NCI-H128 (cell line): ENCODE measurements at regions not wholly inside any gene's neighbourhood (a gene's known extent, or its start where the extent isn't known, plus 50 kb on each side); places are given as distances from the start of the nearest gene placed in this dataset.
A peak's percentile ranks its signal among the peaks of the same experiment; 100 is the strongest.

Experiments
- DNase-seq: peaks from one replicate; lab custom pipeline; 2025; ENCODE audit not compliant: unreplicated experiment; lab: John Stamatoyannopoulos, UW

DNA sequence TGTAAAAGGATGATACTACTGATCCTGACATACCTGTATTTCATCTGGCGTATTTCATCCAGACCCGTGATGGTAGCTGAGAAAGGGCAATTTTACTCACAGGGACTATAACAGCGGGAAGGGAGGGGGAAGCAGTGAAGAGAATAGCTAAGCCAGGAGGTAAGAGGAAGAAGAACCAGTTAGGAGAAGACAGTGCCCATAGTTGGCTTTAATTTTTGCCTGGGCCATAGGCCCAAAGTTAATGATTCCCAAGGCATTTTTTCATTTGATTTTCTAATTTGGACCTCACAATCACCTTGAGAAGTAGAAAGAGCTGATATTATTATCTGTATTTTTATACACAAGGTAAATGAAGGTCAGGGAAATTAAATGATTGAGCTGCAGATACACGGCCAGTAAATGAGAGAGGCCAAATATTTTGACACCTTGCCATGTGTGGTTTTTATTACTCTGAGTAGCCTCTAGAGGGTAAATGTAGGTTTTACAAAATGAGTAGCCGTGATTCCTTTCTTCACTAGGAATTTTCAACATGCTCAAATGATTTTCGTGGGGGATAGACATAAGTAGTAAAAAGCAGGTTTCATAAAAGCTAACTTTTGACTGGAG, 382.2 kb downstream of the FUT8 start:
- DNase-seq: no peak

GRCh38 chr14:65798216-65798615, 385.7 kb downstream of the FUT8 start:
- DNase-seq: no peak

- DNase-seq: no peak
Measured at GRCh38 chr14:65800694-65801093, 388.2 kb downstream of the FUT8 start.

- DNase-seq: no peak
Measured at GRCh38 chr14:65802196-65802595, 389.7 kb downstream of the FUT8 start.

- no peak for DNase-seq
Measured at GRCh38 chr14:65803885-65804284, 391.4 kb downstream of the FUT8 start.

DNA sequence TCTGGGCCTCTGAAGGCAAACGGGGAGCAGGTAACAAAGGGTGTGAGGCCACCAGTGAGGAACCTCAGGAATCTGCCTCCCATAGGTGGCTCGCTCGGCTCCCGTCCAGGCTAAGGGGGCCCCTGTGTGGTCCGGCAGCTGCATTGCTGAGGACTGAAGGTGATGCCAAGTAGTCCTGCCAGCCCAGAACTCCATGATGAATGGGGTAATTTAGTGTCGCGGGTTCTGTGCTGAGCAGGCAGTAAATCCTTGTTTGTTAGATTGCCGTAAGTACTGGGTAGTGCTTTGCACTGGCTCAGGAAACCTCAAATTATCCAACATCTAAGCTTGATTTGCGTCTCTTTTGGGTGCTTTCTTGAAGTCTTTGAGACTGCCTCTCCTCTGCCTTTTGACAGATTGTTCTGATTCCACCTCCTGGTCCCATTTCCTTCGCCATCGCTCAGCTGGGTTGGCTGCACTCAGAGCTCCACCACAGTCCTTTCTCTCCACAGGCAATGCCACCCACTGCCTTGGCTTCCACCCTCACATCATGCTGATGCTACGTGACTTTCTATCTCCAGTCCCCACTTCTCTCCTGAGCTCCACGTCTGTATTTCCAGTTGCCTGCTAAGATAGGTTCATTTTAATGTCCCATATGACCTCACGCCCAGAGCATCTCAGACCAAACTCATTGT, 392.0 kb downstream of the FUT8 start:
- no peak for DNase-seq

DNA sequence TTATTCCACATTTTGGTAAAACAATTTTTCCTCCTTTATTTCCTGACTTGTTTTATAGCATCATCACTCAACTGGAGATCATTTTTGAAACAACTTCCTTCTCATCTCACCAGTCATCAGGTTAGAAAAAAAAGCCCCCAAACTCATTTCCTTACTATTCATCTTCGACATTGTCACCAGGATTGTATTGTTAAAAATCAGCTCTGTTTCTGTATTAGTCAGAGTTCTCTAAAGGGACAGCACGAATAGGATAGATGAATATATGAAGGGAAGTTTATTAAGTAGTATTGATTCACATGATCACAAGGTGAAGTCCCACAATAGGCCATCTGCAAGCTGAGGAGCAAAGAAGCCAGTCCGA, 392.6 kb downstream of the FUT8 start:
- DNase-seq: no peak

DNA sequence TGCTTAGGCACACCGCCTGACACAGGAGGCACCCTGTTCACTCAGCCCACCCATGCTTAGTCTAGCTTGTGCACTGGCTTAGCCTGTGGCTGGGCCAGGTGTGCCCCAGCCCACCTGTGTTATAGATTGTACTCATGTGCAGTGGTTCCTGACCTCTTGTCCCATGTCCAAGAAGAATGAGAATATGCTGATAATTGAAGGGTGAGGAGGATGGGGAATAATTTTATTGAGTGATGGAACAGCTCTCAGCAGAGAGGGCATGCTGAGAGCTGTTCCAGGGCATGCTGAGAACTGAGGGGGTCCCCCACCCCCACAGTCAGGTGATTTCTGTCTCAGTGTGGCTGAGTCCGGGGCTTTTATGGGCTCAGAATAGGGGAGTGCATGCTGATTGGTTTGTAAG, 395.9 kb downstream of the FUT8 start:
- DNase-seq: no peak

DNA sequence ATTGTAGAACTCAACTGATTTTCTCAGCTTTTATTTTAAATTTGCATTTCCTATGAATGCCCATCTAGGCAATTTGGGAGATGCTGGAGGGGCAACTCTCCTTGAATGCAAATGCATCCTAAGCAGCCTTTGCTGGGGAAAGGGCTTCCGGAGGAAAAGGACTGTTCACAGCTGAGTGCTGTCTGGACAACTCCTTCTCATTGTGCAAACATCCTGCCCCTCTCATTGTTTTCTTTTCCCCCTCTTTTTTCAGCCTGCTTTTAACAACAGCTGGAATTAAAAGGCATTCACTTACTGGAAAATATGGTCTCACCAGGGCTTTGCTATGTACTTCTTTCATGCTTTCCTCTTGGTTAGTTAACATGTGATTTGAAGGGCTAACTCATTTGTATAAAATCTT, 397.8 kb downstream of the FUT8 start:
- DNase-seq: no peak

GRCh38 chr14:65813760-65814384, 401.3 kb downstream of the FUT8 start:
- no peak for DNase-seq

- no peak for DNase-seq
Measured at GRCh38 chr14:65815127-65815526, 402.6 kb downstream of the FUT8 start.

GRCh38 chr14:65817011-65817410, 404.5 kb downstream of the FUT8 start:
- DNase-seq: no peak

DNA sequence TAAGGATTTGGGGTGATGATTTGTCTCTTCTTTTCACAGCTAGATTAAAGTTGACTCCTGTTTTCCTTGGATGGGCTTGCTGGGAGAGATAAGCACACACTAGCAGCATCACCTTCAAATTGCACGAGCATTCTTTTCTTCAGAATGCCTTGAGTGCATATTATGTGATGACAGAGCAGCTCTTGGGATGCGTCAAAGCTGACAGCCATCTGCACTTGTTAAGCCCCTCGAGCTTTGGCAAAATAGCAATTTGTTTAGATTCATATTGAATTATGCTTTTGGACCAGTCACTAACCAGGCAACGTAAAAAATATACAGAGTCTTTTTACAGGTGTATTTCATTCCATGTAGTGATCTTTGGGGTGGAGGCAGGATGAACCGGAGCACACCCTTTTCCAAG, 407.0 kb downstream of the FUT8 start:
- DNase-seq: no peak

DNA sequence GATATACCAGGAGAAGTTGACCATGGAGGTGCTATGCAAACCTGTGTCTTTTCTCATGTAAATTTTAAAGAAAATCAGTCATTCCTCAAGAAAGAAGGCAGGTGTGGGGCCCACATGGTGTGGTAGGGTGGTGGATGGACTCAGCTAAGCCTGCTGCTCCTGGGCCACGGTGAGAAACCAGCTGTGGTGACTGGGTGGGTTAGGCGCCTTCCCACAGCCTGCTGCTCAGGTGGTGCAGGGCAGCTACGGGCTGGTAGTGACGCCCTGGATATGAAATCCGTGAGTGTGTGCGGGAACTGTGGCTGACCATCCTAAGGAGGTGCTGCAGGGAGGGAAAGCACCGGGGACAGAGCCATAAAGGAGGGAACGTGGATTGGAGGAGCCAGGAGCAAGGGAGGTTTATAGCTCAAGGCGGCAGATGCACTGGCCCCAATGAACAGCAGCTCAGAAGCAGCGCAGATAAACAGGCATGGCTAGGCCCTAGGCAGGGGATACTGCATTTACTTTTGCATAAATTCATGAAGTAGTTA, 408.8 kb downstream of the FUT8 start:
- DNase-seq: no peak

- DNase-seq: peak; percentile 34
Measured at GRCh38 chr14:65824285-65824977, 411.9 kb downstream of the FUT8 start.

DNA sequence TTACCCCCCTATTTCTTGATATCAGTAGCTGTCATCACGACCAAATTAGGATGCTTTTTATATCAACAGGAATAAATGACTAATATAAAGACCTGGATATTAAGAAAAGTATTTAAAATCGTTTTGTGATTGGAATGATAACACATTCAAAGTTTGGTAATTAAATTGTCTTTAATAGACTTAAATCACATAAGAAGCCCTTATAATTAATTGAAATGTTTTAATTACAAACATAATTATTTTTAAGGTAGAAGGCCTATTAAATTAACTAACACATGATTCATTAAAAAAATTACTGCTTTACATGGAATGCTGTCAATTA, 412.4 kb downstream of the FUT8 start:
- no peak for DNase-seq

DNA sequence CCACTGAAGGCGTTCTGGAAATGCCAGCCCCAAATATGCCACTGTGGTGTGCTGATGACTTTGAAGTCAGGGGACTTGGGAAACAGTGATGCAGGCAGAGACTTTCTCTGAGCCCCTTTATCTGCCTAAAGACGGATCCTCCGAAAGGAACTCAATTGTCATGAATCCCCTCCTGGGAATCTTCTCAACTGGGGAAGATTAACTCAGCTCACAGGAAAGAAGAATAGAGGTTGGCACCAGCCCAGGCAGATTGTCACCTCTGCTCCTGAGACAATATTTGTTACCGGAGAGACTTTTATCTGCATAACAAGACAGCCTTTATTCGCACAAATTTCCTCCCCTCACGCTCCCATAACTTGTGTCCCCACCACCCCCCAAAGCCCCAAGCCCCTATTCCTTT, 414.4 kb downstream of the FUT8 start:
- DNase-seq: no peak

DNA sequence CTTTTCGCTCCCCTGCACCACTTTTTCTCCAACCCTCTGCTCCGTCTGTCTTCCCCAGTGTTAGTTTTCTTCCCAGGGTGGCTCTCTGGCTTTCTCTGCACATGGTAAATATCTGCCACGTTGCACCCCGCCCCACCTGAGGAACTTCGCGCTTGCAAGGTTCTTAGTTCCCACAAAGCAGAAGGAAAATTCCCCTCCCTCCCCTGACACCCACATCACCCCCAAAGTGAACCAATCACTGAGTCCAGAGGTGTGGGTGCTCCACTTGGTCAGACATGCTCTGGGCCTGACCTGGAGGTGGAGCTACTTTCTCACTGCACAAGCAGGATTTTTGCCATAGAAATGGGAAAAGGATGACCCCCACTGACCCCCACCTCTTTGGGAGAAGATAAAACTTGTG, 415.0 kb downstream of the FUT8 start:
- DNase-seq: no peak

DNA sequence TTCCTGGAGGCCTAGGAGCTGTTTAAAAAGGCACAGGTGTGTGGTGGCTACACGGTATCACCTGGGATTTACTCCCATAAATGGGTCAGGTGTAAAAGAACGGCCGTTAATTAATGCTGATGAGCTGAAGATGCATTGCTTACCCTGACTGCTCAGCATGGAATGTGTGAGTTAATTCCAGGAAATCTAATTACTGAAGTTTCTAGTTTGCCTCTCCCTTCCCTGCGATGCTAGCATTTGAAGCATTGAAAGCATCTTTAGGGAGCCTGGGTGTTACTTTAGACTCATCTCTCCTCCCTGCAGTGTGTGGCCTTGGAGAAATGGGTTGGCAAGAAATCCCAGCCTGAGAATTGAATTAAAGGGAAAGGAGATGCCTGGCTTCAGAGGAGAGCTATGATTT, 415.9 kb downstream of the FUT8 start:
- DNase-seq: no peak

- no peak for DNase-seq
Measured at GRCh38 chr14:65832431-65833266, 420.1 kb downstream of the FUT8 start.

- no peak for DNase-seq
Measured at GRCh38 chr14:65833267-65833880, 420.8 kb downstream of the FUT8 start.
